CD14-positive monocyte (primary cell): ENCODE measurements at regions not wholly inside any gene's neighbourhood (a gene's known extent, or its start where the extent isn't known, plus 50 kb on each side); places are given as distances from the start of the nearest gene placed in this dataset.

Experiments
- DNase-seq, 3 donors: peaks; one replicate each; pipeline ENCODE4 v3.0.0-alpha.2; 2011 to 2022
- H2AFZ ChIP-seq: 2 replicates; pipeline ENCODE4 v1.6.0; 2012; ENCODE audit warnings: mild to moderate bottlenecking, low read depth, low read length, inconsistent platforms; ENCODE audit not compliant: insufficient read depth, poor library complexity, severe bottlenecking
- H3K27ac ChIP-seq, 2 donors: 1 replicate in 1 of 2; 2 replicates in 1 of 2; pipeline ENCODE4 v1.5.1; 2012 to 2013; ENCODE audit warnings: low read length in 2 of 2, control low read depth in 1 of 2, inconsistent platforms in 1 of 2, low read depth in 1 of 2, mild to moderate bottlenecking in 1 of 2
- H3K27me3 ChIP-seq, 2 donors: one replicate each; pipeline versions ENCODE4 v1.6.0 to v1.6.1; 2011 to 2013; ENCODE audit warnings: low read length in 2 of 2; ENCODE audit not compliant: control insufficient read depth in 2 of 2, insufficient read depth in 2 of 2
- H3K36me3 ChIP-seq, 2 donors: replicated peaks in 1 of 2; 1 replicate in 1 of 2; 2 replicates in 1 of 2; pipeline versions ENCODE4 v1.5.1 to v1.6.1; 2012 to 2013; ENCODE audit warnings: low read length in 2 of 2, control low read depth in 1 of 2, inconsistent platforms in 1 of 2, mild to moderate bottlenecking in 1 of 2; ENCODE audit not compliant: insufficient read depth in 2 of 2, control insufficient read depth in 1 of 2
- H3K4me1 ChIP-seq, 2 donors: 1 replicate in 1 of 2; 2 replicates in 1 of 2; pipeline versions ENCODE4 v1.5.1 to v1.6.1; 2012 to 2013; ENCODE audit warnings: low read length in 2 of 2, control low read depth in 1 of 2, inconsistent platforms in 1 of 2, mild to moderate bottlenecking in 1 of 2, moderate library complexity in 1 of 2; ENCODE audit not compliant: insufficient read depth in 2 of 2, control insufficient read depth in 1 of 2
- H3K4me2 ChIP-seq: replicated peaks from 2 replicates; pipeline ENCODE3; 2012; ENCODE audit warnings: low read length, moderate library complexity, mild to moderate bottlenecking; ENCODE audit not compliant: poor library complexity, severe bottlenecking; ENCODE audit errors: extremely low read depth
- H3K4me3 ChIP-seq, 3 experiments: fragments of 200-600 bp in 1 of 3; sonication (generic) in 1 of 3; replicated peaks in 1 of 3; 1 replicate in 2 of 3; 2 replicates in 1 of 3; pipeline ENCODE4 v1.5.1; 2011 to 2013; ENCODE audit warnings: low read length in 3 of 3, mild to moderate bottlenecking in 3 of 3, control low read depth in 2 of 3, low read depth in 2 of 3, inconsistent platforms in 1 of 3, moderate library complexity in 1 of 3
- H3K79me2 ChIP-seq: 2 replicates; pipeline ENCODE4 v1.6.0; 2012; ENCODE audit warnings: mild to moderate bottlenecking, control low read depth, inconsistent platforms, low read length, moderate library complexity; ENCODE audit not compliant: insufficient read depth
- H3K9ac ChIP-seq: 2 replicates; pipeline ENCODE4 v1.6.0; 2017; ENCODE audit warnings: low read length, mild to moderate bottlenecking; ENCODE audit not compliant: insufficient read depth, poor library complexity, severe bottlenecking
- H3K9me3 ChIP-seq, 2 donors: replicated peaks in 1 of 2; 1 replicate in 1 of 2; 2 replicates in 1 of 2; pipeline versions ENCODE4 v1.5.1 to v1.6.1; 2012 to 2013; ENCODE audit warnings: low read length in 2 of 2, control low read depth in 1 of 2; ENCODE audit not compliant: control insufficient read depth in 1 of 2, insufficient read depth in 1 of 2
- H4K20me1 ChIP-seq: 2 replicates; pipeline ENCODE4 v1.6.0; 2012; ENCODE audit warnings: mild to moderate bottlenecking, low read length, control low read depth, moderate library complexity; ENCODE audit not compliant: insufficient read depth
- H3K27ac Mint-ChIP-seq, 7 donors: one replicate each; pipeline ENCODE4 v1.8.0; 2020; ENCODE audit warnings: mild to moderate bottlenecking in 7 of 7, mixed read lengths in 7 of 7, moderate library complexity in 6 of 7, inconsistent platforms in 2 of 7
- H3K27me3 Mint-ChIP-seq, 3 donors: one replicate each; pipeline ENCODE4 v1.8.0; 2021 to 2022; ENCODE audit warnings: low read depth in 3 of 3, mild to moderate bottlenecking in 3 of 3, mixed read lengths in 3 of 3, moderate library complexity in 3 of 3, inconsistent platforms in 1 of 3
- H3K36me3 Mint-ChIP-seq, 2 donors: one replicate each; pipeline ENCODE4 v1.8.0; 2020; ENCODE audit warnings: mixed read lengths in 2 of 2, inconsistent platforms in 1 of 2, mild to moderate bottlenecking in 1 of 2
- H3K4me1 Mint-ChIP-seq: one replicate; pipeline ENCODE4 v1.8.0; 2020; ENCODE audit warnings: mild to moderate bottlenecking, mixed read lengths
- H3K4me3 Mint-ChIP-seq, 2 donors: one replicate each; pipeline ENCODE4 v1.8.0; 2020; ENCODE audit warnings: mild to moderate bottlenecking in 2 of 2, mixed read lengths in 2 of 2, moderate library complexity in 1 of 2
- H3K9me3 Mint-ChIP-seq, 7 donors: one replicate each; pipeline ENCODE4 v1.8.0; 2020 to 2022; ENCODE audit warnings: mixed read lengths in 7 of 7, mild to moderate bottlenecking in 6 of 7, moderate library complexity in 6 of 7, inconsistent platforms in 2 of 7
- CTCF ChIP-seq: fragments of 200-600 bp; IDR thresholded peaks from one replicate; pipeline ENCODE4 v1.8.0; 2022; ENCODE audit warnings: antibody characterized with exemption, mild to moderate bottlenecking
- WGBS: methylation state at CpG from one replicate; pipeline ENCODE4 v1.1.5; 2013; ENCODE audit warnings: missing lambda C conversion rate; ENCODE audit not compliant: insufficient coverage; 5-methylcytosine and 5-hydroxymethylcytosine counted together
- intact Hi-C, 2 donors: fragments of 100-400 bp; cut with micrococcal nuclease; formaldehyde crosslinking; loops; one replicate each; pipeline versions ENCODE4 v1.15.0 to v1.15.1; 2023

GRCh38 chrX:88560673-88561330 is 186.2 kb upstream of the CPXCR1 start:
- Histone ChIP-seq H3K4me2 (no peak overlapping the region), H3K9me3 (no peaks in the 10 kb centered on the region), H3K79me2 (no peaks in the 10 kb centered on the region), H3K36me3 (no peaks in the 10 kb centered on the region), H3K9ac (no peak overlapping the region), H3K27ac (no peak overlapping the region), H4K20me1 (no peaks in the 10 kb centered on the region), H2AFZ (no peak overlapping the region), H3K4me3 (no peak overlapping the region), H3K27me3 (no peaks in the 10 kb centered on the region), H3K4me1 (no peaks in the 10 kb centered on the region)
- H3K4me3 Mint-ChIP-seq: no peak overlapping the region
- no peaks in the 10 kb centered on the region for H3K4me1 Mint-ChIP-seq
- no peaks in the 10 kb centered on the region for H3K36me3 Mint-ChIP-seq
- TF ChIP-seq CTCF: no peak
- no peak for DNase-seq
- H3K27ac Mint-ChIP-seq: no peak overlapping the region
- H3K27me3 Mint-ChIP-seq: no peaks in the 10 kb centered on the region
- intact Hi-C loops: no loop called here
- no CpG with 5 or more reads among the region's 4 CpGs for WGBS
- peaks cover 0 to 3% (median 0%) of the 10 kb centered on the region in 7 donors for H3K9me3 Mint-ChIP-seq

- Mint-ChIP-seq H3K36me3 (no peaks in the 10 kb centered on the region), H3K27ac (peak overlapping the region in 1 of 7 donors; percentile 13), H3K27me3 (no peaks in the 10 kb centered on the region), H3K4me3 (no peak overlapping the region), H3K4me1 (no peaks in the 10 kb centered on the region), H3K9me3 (peaks cover 0 to 16% (median 8%) of the 10 kb centered on the region in 7 donors)
- H4K20me1 ChIP-seq: no peaks in the 10 kb centered on the region
- H3K9me3 ChIP-seq: peaks cover 0 to 20% of the 10 kb centered on the region in 2 donors
- H3K4me2 ChIP-seq: no peak overlapping the region
- H3K9ac ChIP-seq: no peak overlapping the region
- no peaks in the 10 kb centered on the region for H3K27me3 ChIP-seq
- H2AFZ ChIP-seq: no peak overlapping the region
- no peak for DNase-seq
- no peak overlapping the region for H3K27ac ChIP-seq
- WGBS: 100% methylated on average over 1 of the region's 3 CpGs
- H3K79me2 ChIP-seq: no peaks in the 10 kb centered on the region
- intact Hi-C loops: no loop called here
- H3K36me3 ChIP-seq: no peaks in the 10 kb centered on the region
- H3K4me1 ChIP-seq: no peaks in the 10 kb centered on the region
- H3K4me3 ChIP-seq: no peak overlapping the region
- no peak for TF ChIP-seq CTCF
Measured at GRCh38 chrX:88584283-88584682, 162.7 kb upstream of the CPXCR1 start.
